OCI-LY1 (cell line): ENCODE measurements at regions not wholly inside any gene's neighbourhood (a gene's known extent, or its start where the extent isn't known, plus 50 kb on each side); places are given as distances from the start of the nearest gene placed in this dataset.

Source experiments
- H2AFZ ChIP-seq: fragments of 200-600 bp; sonication (generic), shearing (Covaris generic); 2 replicates; pipeline ENCODE4 v1.6.0; 2014; ENCODE audit warnings: antibody characterized with exemption, mild to moderate bottlenecking, low read length
- H3F3A ChIP-seq: fragments of 200-600 bp; sonication (generic), shearing (Covaris generic); 2 replicates; pipeline ENCODE4 v1.6.0; 2014; ENCODE audit warnings: mild to moderate bottlenecking, antibody characterized with exemption, low read length, moderate library complexity; ENCODE audit not compliant: insufficient read depth
- H3K27ac ChIP-seq: fragments of 200-600 bp; sonication (generic); 2 replicates; pipeline ENCODE4 v1.5.1; 2014; ENCODE audit warnings: low read length, mixed run types, mild to moderate bottlenecking, low read depth; ENCODE audit not compliant: poor library complexity, severe bottlenecking
- H3K27me3 ChIP-seq: fragments of 200-600 bp; sonication (generic); 2 replicates; pipeline ENCODE4 v1.6.0; 2014; ENCODE audit warnings: antibody characterized with exemption, mild to moderate bottlenecking, low read length, moderate library complexity; ENCODE audit not compliant: insufficient read depth
- H3K36me3 ChIP-seq: fragments of 200-600 bp; sonication (generic); 2 replicates; pipeline ENCODE4 v1.6.1; 2014; ENCODE audit warnings: mild to moderate bottlenecking, antibody characterized with exemption, low read length, moderate library complexity, mixed read lengths; ENCODE audit not compliant: insufficient read depth
- H3K4me1 ChIP-seq: fragments of 200-600 bp; sonication (generic); 2 replicates; pipeline ENCODE4 v1.5.1; 2014; ENCODE audit warnings: mild to moderate bottlenecking, low read length, moderate library complexity; ENCODE audit not compliant: insufficient read depth, severe bottlenecking
- H3K4me2 ChIP-seq: fragments of 200-600 bp; sonication (generic), shearing (Covaris generic); 2 replicates; pipeline ENCODE4 v1.6.1; 2014; ENCODE audit warnings: low read length
- H3K4me3 ChIP-seq: fragments of 200-600 bp; sonication (generic); 2 replicates; pipeline ENCODE4 v1.5.1; 2014; ENCODE audit warnings: low read length, low read depth, mild to moderate bottlenecking, mixed read lengths; ENCODE audit not compliant: poor library complexity, severe bottlenecking
- H3K79me2 ChIP-seq: fragments of 200-600 bp; shearing (Covaris generic); 2 replicates; pipeline ENCODE4 v1.6.1; 2016; ENCODE audit warnings: mixed run types, low read length, mixed read lengths; ENCODE audit not compliant: insufficient read depth
- H3K9ac ChIP-seq: fragments of 200-600 bp; sonication (generic), shearing (Covaris generic); 2 replicates; pipeline ENCODE4 v1.6.1; 2014; ENCODE audit warnings: mild to moderate bottlenecking, low read length, mixed read lengths
- H3K9me2 ChIP-seq: fragments of 200-600 bp; sonication (generic), shearing (Covaris generic); 2 replicates; pipeline ENCODE4 v1.6.1; 2014; ENCODE audit warnings: low read depth, mild to moderate bottlenecking, low read length, mixed read lengths
- H3K9me3 ChIP-seq: fragments of 200-600 bp; shearing (Covaris generic); 2 replicates; pipeline ENCODE4 v1.6.1; 2014; ENCODE audit warnings: low read length, mixed read lengths
- H4K20me1 ChIP-seq: fragments of 200-600 bp; sonication (generic), shearing (Covaris generic); 2 replicates; pipeline ENCODE4 v1.6.0; 2016; ENCODE audit warnings: mild to moderate bottlenecking, low read length; ENCODE audit not compliant: insufficient read depth
- EZH2 ChIP-seq: fragments of 200-600 bp; sonication (generic), shearing (Covaris generic); IDR thresholded peaks from 2 replicates; pipeline ENCODE4 v1.8.0; 2017; ENCODE audit warnings: borderline replicate concordance, mixed run types, mild to moderate bottlenecking, antibody characterized with exemption, low read length, moderate library complexity, mixed read lengths
- TF ChIP-seq, protein P1 (sequence below): fragments of 200-600 bp; sonication (generic), shearing (Covaris generic); IDR thresholded peaks from 2 replicates; pipeline ENCODE4 v1.5.1; 2017; ENCODE audit warnings: mild to moderate bottlenecking, antibody characterized with exemption, low read length, moderate library complexity, mixed read lengths

DNA sequence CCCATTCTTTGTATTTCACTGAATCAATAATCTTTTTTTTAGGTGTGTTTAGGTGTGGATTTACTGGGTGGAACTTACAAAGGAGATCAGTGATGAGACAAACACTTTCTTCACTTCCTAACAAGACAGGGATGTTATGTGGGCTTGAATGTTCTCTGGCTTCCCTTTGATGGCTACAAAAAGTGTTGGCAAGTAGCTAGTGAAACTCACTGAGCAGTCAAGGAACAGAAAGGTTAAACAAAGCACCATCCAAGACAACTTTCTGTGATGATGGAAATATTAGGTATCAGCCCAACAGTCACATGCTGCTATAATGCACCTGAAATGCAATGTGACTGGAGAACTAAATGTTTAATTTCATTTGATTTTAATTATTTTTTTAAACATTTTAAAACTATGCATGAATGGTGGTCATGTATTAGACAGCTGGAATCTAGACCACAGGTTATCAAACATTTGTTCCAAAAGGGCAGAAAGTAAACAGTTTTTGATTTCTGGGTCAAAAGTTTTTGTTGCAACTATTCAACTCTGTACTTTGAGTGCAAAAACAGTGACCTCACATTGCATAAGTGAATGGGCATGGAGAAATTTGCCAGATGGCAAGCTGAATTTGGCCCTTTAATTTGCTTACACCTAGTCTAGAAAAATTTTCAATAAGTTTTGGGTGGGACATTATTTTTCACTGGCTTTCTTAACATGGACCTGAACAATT lies 1272.7 kb upstream of the TMEFF2 start:
- no peaks in the 10 kb centered on the region for H3K9me3 ChIP-seq
- no peak overlapping the region for H2AFZ ChIP-seq
- H3F3A ChIP-seq = no peaks in the 10 kb centered on the region
- no peaks in the 10 kb centered on the region for H3K79me2 ChIP-seq
- H3K27ac ChIP-seq = no peak overlapping the region
- H3K9ac ChIP-seq = no peak overlapping the region
- 0 out of 2 replicates have a peak, but pooled peaks cover 3% of the 10 kb centered on the region for H3K9me2 ChIP-seq
- H3K4me1 ChIP-seq = no peaks in the 10 kb centered on the region
- no peak overlapping the region for H3K4me3 ChIP-seq
- H4K20me1 ChIP-seq = no peaks in the 10 kb centered on the region
- H3K36me3 ChIP-seq = no peaks in the 10 kb centered on the region
- H3K4me2 ChIP-seq = no peak overlapping the region
- no peak for TF ChIP-seq EZH2
- TF ChIP-seq, protein P1, sequence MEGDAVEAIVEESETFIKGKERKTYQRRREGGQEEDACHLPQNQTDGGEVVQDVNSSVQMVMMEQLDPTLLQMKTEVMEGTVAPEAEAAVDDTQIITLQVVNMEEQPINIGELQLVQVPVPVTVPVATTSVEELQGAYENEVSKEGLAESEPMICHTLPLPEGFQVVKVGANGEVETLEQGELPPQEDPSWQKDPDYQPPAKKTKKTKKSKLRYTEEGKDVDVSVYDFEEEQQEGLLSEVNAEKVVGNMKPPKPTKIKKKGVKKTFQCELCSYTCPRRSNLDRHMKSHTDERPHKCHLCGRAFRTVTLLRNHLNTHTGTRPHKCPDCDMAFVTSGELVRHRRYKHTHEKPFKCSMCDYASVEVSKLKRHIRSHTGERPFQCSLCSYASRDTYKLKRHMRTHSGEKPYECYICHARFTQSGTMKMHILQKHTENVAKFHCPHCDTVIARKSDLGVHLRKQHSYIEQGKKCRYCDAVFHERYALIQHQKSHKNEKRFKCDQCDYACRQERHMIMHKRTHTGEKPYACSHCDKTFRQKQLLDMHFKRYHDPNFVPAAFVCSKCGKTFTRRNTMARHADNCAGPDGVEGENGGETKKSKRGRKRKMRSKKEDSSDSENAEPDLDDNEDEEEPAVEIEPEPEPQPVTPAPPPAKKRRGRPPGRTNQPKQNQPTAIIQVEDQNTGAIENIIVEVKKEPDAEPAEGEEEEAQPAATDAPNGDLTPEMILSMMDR = no peak
- no peaks in the 10 kb centered on the region for H3K27me3 ChIP-seq

DNA sequence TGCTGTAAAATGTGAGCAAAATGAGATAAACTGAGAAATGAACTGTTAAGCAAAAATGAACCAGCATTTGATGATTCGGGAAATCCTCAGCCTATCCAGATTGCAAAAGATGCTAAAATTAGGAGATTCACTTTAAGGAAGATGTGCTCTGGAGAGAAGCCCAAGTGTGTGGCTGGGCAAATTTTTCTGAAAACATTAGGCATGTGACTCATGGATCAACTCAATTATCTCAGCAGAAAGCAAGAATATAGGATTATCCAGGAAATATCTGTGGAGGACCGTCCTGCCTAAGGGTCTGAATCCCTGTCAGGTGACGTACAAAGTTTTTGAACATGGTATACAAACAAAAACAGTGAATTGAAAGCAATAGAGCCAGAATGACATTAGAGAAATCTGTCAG lies 1268.3 kb upstream of the TMEFF2 start:
- no peaks in the 10 kb centered on the region for H3K9me3 ChIP-seq
- no peak overlapping the region for H2AFZ ChIP-seq
- H4K20me1 ChIP-seq = no peaks in the 10 kb centered on the region
- H3K79me2 ChIP-seq = no peaks in the 10 kb centered on the region
- no peak overlapping the region for H3K27ac ChIP-seq
- H3K4me2 ChIP-seq = no peak overlapping the region
- H3K4me1 ChIP-seq = no peaks in the 10 kb centered on the region
- H3K9me2 ChIP-seq = 0 out of 2 replicates have a peak, but pooled peaks cover 3% of the 10 kb centered on the region
- no peak overlapping the region for H3K9ac ChIP-seq
- H3K4me3 ChIP-seq = no peak overlapping the region
- no peaks in the 10 kb centered on the region for H3K36me3 ChIP-seq
- H3K27me3 ChIP-seq = no peaks in the 10 kb centered on the region
- no peaks in the 10 kb centered on the region for H3F3A ChIP-seq
- TF ChIP-seq, protein P1 = no peak
- no peak for TF ChIP-seq EZH2

DNA sequence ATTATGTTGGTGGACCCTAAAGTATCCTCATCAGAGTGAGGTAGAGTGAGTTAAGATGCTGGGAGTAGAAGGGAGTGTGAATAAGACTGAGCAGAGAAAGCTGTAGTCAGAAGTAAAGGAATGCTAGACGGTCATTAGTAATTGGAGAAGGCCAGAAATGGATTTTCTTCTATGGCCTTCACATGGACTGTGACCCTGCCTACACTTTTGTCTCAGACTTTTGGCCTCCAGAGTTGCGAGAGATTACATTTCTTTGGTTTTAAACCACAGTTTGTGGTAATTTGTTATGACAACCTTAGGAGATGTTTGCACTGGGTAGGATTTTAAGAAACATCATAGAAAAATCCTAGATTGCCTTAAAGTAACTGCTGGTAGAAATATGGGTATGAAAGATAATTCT lies 1267.7 kb upstream of the TMEFF2 start:
- Histone ChIP-seq H3K9ac (no peak overlapping the region), H4K20me1 (no peaks in the 10 kb centered on the region), H3K9me2 (no peaks in the 10 kb centered on the region), H2AFZ (no peak overlapping the region), H3K9me3 (no peaks in the 10 kb centered on the region), H3K4me1 (no peaks in the 10 kb centered on the region), H3F3A (no peaks in the 10 kb centered on the region), H3K4me2 (no peak overlapping the region), H3K27me3 (no peaks in the 10 kb centered on the region), H3K4me3 (no peak overlapping the region), H3K36me3 (no peaks in the 10 kb centered on the region), H3K27ac (no peak overlapping the region), H3K79me2 (no peaks in the 10 kb centered on the region)
- no peak for TF ChIP-seq EZH2
- TF ChIP-seq, protein P1 = no peak
